Uterus (tissue), 2 donors: ENCODE measurements at regions not wholly inside any gene's neighbourhood (a gene's known extent, or its start where the extent isn't known, plus 50 kb on each side); places are given as distances from the start of the nearest gene placed in this dataset.

Experiments
- CTCF ChIP-seq, 4 experiments: fragments of 200-600 bp in 2 of 4; fragments of 450-650 bp in 2 of 4; sonication (generic) in 2 of 4; IDR thresholded peaks; one replicate each; pipeline ENCODE4 v1.5.1; 2016 to 2019; ENCODE audit warnings: antibody characterized with exemption in 4 of 4, mild to moderate bottlenecking in 2 of 4, moderate library complexity in 1 of 4
- POLR2A ChIP-seq, 2 donors: fragments of 450-650 bp; IDR thresholded peaks; one replicate each; pipeline ENCODE4 v1.6.1; 2016; ENCODE audit warnings: antibody characterized with exemption in 2 of 2, mild to moderate bottlenecking in 1 of 2, moderate library complexity in 1 of 2

- TF ChIP-seq CTCF (IDR thresholded peaks at IDR 0.05) = no peak
- TF ChIP-seq POLR2A (IDR thresholded peaks at IDR 0.05) = no peak
Observed at GRCh38 chr11:21912285-21912684, 280.6 kb upstream of the ANO5 start.
